Frontal cortex (tissue), 3 donors: ENCODE measurements at regions not wholly inside any gene's neighbourhood (a gene's known extent, or its start where the extent isn't known, plus 50 kb on each side); places are given as distances from the start of the nearest gene placed in this dataset.
"Not testable (repeated sequence)": the region's sequence is repeated elsewhere in the genome, so short reads cannot be mapped to it uniquely, and the experiment has no call there.

Experiments used
- DNase-seq, 2 donors: peaks; one replicate each; pipeline ENCODE4 v3.0.0; 2012; ENCODE audit warnings: low spot score in 2 of 2
- FAIRE-seq: peaks from 2 replicates; lab custom pipeline; 2012; peaks lifted over from hg19 to GRCh38; lab: Jason Lieb, UNC
- donor health status: control.
- donor health status: control.
- donor health status: control.

- DNase-seq (no peak), FAIRE-seq (no peak)
Observed at GRCh38 chr9:12415361-12415760, 277.8 kb upstream of the TYRP1 start.

- FAIRE-seq (no peak), DNase-seq (no peak)
Observed at GRCh38 chr9:12416716-12417115, 276.5 kb upstream of the TYRP1 start.

- FAIRE-seq (no peak), DNase-seq (no peak)
Observed at GRCh38 chr9:12424243-12424642, 268.9 kb upstream of the TYRP1 start.

- DNase-seq, result peak in 1 of 2 donors; percentile 6
- FAIRE-seq, result no peak
Observed at GRCh38 chr9:12425878-12426864, 267.0 kb upstream of the TYRP1 start.

- FAIRE-seq (no peak), DNase-seq (no peak)
Observed at GRCh38 chr9:12439267-12439666, 253.9 kb upstream of the TYRP1 start.

- not testable (repeated sequence) for DNase-seq, FAIRE-seq
Observed at GRCh38 chr9:12441080-12441479, 252.1 kb upstream of the TYRP1 start.

GRCh38 chr9:12441506-12441905 is 251.7 kb upstream of the TYRP1 start:
- DNase-seq (no peak), FAIRE-seq (no peak)

- FAIRE-seq (no peak), DNase-seq (no peak)
Observed at GRCh38 chr9:12448246-12448645, 244.9 kb upstream of the TYRP1 start.

GRCh38 chr9:12457237-12457636 is 235.9 kb upstream of the TYRP1 start:
- DNase-seq (no peak), FAIRE-seq (no peak)

- no peak for DNase-seq
- FAIRE-seq, result no peak
Observed at GRCh38 chr9:12461763-12462460, 231.3 kb upstream of the TYRP1 start.

- DNase-seq (no peak), FAIRE-seq (no peak)
Observed at GRCh38 chr9:12462861-12463260, 230.3 kb upstream of the TYRP1 start.

- FAIRE-seq, result no peak
- no peak for DNase-seq
Observed at GRCh38 chr9:12463641-12464040, 229.5 kb upstream of the TYRP1 start.

GRCh38 chr9:12464400-12464799 is 228.8 kb upstream of the TYRP1 start:
- no peak for FAIRE-seq

GRCh38 chr9:12464910-12465512 is 228.2 kb upstream of the TYRP1 start:
- no peak for FAIRE-seq

More at GRCh38 chr9:12464400-12464799, 228.8 kb upstream of the TYRP1 start:
- DNase-seq, result no peak

GRCh38 chr9:12469084-12469483 is 224.1 kb upstream of the TYRP1 start:
- no peak for DNase-seq
- FAIRE-seq, result no peak

More at GRCh38 chr9:12464910-12465512, 228.2 kb upstream of the TYRP1 start:
- no peak for DNase-seq

GRCh38 chr9:12494411-12494810 is 198.8 kb upstream of the TYRP1 start:
- no peak for DNase-seq
- FAIRE-seq, result no peak

- FAIRE-seq (no peak), DNase-seq (no peak)
Observed at GRCh38 chr9:12497790-12498189, 195.4 kb upstream of the TYRP1 start.

GRCh38 chr9:12502520-12502919 is 190.7 kb upstream of the TYRP1 start:
- FAIRE-seq (no peak), DNase-seq (no peak)

GRCh38 chr9:12503606-12504122 is 189.5 kb upstream of the TYRP1 start:
- no peak for FAIRE-seq
- DNase-seq, result no peak

- DNase-seq (no peak), FAIRE-seq (no peak)
Observed at GRCh38 chr9:12510551-12510950, 182.6 kb upstream of the TYRP1 start.
